Gastrocnemius medialis (tissue), 4 donors: ENCODE measurements at regions not wholly inside any gene's neighbourhood (a gene's known extent, or its start where the extent isn't known, plus 50 kb on each side); places are given as distances from the start of the nearest gene placed in this dataset.

Source experiments
- CTCF ChIP-seq, 5 experiments: fragments of 450-650 bp in 3 of 5; fragments of 200-600 bp in 2 of 5; sonication (generic) in 2 of 5; IDR thresholded peaks in 4 of 5; conservative IDR thresholded peaks in 1 of 5; 1 replicate in 4 of 5; 2 replicates in 1 of 5; pipeline ENCODE4 v1.5.1; 2016 to 2019; ENCODE audit warnings: antibody characterized with exemption in 5 of 5, mild to moderate bottlenecking in 3 of 5, moderate library complexity in 3 of 5
- POLR2A ChIP-seq, 2 donors: fragments of 450-650 bp; IDR thresholded peaks; one replicate each; pipeline ENCODE4 v1.6.1; 2017; ENCODE audit warnings: antibody characterized with exemption in 2 of 2, mild to moderate bottlenecking in 2 of 2, moderate library complexity in 2 of 2

GRCh38 chr20:6468423-6469116 is 298.9 kb upstream of the BMP2 start:
- no peak for TF ChIP-seq CTCF (IDR thresholded peaks at IDR 0.05 in 4 of 5, conservative IDR thresholded peaks at IDR 0.05 in 1 of 5)
- no peak for TF ChIP-seq POLR2A (IDR thresholded peaks at IDR 0.05)
